Activated gamma-delta T cell treated with Interleukin-2 at 50 U/mL for 16 hours (primary cell): ENCODE measurements at regions not wholly inside any gene's neighbourhood (a gene's known extent, or its start where the extent isn't known, plus 50 kb on each side); places are given as distances from the start of the nearest gene placed in this dataset.

ENCODE experiments used
- DNase-seq: peaks from one replicate; pipeline ENCODE4 v3.0.0-alpha.2; 2020

- no peak for DNase-seq
Measured at GRCh38 chr2:216918088-216918680, 58.3 kb upstream of the TNP1 start.

- no peak for DNase-seq
Measured at GRCh38 chr2:216916956-216917650, 57.2 kb upstream of the TNP1 start.

DNA sequence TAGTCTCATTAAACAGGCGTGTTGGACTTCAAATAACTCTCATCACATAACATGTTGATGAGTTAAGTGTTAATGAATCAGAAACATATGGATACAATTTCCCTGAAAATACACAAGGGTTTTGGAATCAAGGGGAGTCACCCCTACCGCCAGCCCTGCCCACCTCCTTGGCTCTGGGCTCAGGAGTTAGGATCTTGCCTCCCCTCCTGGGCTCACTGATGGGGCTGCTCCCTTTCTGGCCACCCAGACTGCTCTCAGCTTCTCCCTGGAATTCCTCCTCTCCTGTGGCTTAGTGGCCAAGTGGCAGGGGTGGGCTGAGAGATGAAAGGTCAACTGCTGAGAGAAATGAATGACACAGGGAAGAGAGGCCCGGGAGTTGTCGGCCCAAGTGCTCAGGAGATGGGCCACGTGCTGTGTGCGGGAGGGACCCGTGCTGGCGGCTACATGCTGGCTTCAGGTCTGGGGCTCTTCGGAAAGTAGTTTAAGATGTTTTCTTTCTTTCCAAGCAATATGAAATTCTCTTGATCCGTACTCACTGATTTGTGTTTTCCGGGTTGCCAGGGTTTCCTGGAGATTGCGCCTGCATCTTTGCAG is 55.8 kb upstream of the TNP1 start:
- DNase-seq, result no peak

GRCh38 chr2:216914491-216914890 is 54.6 kb upstream of the TNP1 start:
- DNase-seq, result no peak

DNA sequence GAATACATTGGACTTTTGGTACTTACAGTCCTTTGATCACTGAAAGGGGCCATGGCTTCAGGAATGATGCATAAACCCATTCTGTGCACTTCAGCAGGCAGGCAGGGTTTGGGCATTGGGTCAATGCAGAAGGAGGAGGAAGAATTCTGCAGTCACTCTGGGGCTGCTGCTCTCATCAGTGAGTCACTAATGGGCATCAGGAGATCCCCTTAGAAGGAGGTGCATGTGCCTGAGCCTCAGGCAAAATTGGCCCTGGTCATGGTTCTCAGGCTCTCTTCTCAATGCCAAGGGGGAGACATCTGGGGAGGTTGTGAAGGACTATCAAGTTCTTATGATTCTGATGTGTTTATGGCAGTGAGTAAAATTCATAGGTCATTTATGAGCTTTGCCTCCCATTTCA is 52.0 kb upstream of the TNP1 start:
- DNase-seq, result no peak

- DNase-seq, result no peak
Measured at GRCh38 chr2:216911008-216911407, 51.1 kb upstream of the TNP1 start.

- no peak for DNase-seq
Measured at GRCh38 chr2:216909541-216910210, 49.8 kb upstream of the TNP1 start.
